ENCODE measurements at regions not wholly inside any gene's neighbourhood (a gene's known extent, or its start where the extent isn't known, plus 50 kb on each side); places are given as distances from the start of the nearest gene placed in this dataset.
"Not testable (repeated sequence)": the region's sequence is repeated elsewhere in the genome, so short reads cannot be mapped to it uniquely, and the experiment has no call there.

GRCh38 chr11:103585401-103585800 lies 451.0 kb upstream of the DDI1 start:
- no peak for DNase-seq

GRCh38 chr11:103585911-103586310 lies 450.5 kb upstream of the DDI1 start:
- no peak for DNase-seq

- DNase-seq: no peak
Observed at GRCh38 chr11:103586756-103587155, 449.7 kb upstream of the DDI1 start.

GRCh38 chr11:103587901-103588788 lies 448.3 kb upstream of the DDI1 start:
- no peak for DNase-seq

- no peak for DNase-seq
Observed at GRCh38 chr11:103591554-103591953, 444.9 kb upstream of the DDI1 start.

GRCh38 chr11:103594283-103594682 lies 442.2 kb upstream of the DDI1 start:
- DNase-seq: no peak

- DNase-seq: no peak
Observed at GRCh38 chr11:103596315-103596714, 440.1 kb upstream of the DDI1 start.

- DNase-seq: peak; percentile 73
Observed at GRCh38 chr11:103601225-103601846, 435.1 kb upstream of the DDI1 start.

GRCh38 chr11:103602840-103603239 lies 433.6 kb upstream of the DDI1 start:
- DNase-seq: no peak

GRCh38 chr11:103604310-103604709 lies 432.1 kb upstream of the DDI1 start:
- DNase-seq: no peak

GRCh38 chr11:103608566-103608965 lies 427.9 kb upstream of the DDI1 start:
- DNase-seq: no peak

- peak; percentile 3 for DNase-seq
Observed at GRCh38 chr11:103609117-103610066, 427.0 kb upstream of the DDI1 start.

GRCh38 chr11:103610435-103610834 lies 426.0 kb upstream of the DDI1 start:
- DNase-seq: no peak

GRCh38 chr11:103611526-103612260 lies 424.7 kb upstream of the DDI1 start:
- not testable (repeated sequence) for DNase-seq

- not testable (repeated sequence) for DNase-seq
Observed at GRCh38 chr11:103612451-103612850, 424.0 kb upstream of the DDI1 start.

GRCh38 chr11:103616586-103616985 lies 419.9 kb upstream of the DDI1 start:
- DNase-seq: not testable (repeated sequence)

- DNase-seq: no peak
Observed at GRCh38 chr11:103618528-103618927, 417.9 kb upstream of the DDI1 start.

GRCh38 chr11:103619480-103619879 lies 417.0 kb upstream of the DDI1 start:
- no peak for DNase-seq

GRCh38 chr11:103619938-103620337 lies 416.5 kb upstream of the DDI1 start:
- DNase-seq: no peak

- DNase-seq: no peak
Observed at GRCh38 chr11:103622296-103622695, 414.1 kb upstream of the DDI1 start.

GRCh38 chr11:103623933-103624332 lies 412.5 kb upstream of the DDI1 start:
- no peak for DNase-seq
